ENCODE measurements at regions not wholly inside any gene's neighbourhood (a gene's known extent, or its start where the extent isn't known, plus 50 kb on each side); places are given as distances from the start of the nearest gene placed in this dataset.

DNA sequence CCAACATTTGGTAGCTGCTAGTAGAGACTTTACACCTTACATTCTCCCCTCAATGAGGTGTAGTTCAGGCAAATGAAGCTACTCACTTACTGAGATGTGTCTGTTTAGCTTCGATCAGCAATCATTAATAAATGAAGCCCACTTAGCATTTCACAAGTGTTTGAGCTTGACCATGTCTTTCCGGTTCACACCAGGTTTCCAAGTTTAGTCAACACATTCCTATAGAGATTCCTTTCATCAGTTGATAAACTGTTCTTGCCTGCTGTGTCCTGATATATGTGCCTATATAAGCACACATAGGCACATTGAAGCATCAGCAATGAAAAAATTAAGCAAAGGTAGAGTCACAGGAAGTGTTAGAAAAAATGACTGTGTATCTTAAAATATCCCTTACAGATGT is 150.0 kb downstream of the BTBD3 start (continued):
- TF ChIP-seq, protein P1, sequence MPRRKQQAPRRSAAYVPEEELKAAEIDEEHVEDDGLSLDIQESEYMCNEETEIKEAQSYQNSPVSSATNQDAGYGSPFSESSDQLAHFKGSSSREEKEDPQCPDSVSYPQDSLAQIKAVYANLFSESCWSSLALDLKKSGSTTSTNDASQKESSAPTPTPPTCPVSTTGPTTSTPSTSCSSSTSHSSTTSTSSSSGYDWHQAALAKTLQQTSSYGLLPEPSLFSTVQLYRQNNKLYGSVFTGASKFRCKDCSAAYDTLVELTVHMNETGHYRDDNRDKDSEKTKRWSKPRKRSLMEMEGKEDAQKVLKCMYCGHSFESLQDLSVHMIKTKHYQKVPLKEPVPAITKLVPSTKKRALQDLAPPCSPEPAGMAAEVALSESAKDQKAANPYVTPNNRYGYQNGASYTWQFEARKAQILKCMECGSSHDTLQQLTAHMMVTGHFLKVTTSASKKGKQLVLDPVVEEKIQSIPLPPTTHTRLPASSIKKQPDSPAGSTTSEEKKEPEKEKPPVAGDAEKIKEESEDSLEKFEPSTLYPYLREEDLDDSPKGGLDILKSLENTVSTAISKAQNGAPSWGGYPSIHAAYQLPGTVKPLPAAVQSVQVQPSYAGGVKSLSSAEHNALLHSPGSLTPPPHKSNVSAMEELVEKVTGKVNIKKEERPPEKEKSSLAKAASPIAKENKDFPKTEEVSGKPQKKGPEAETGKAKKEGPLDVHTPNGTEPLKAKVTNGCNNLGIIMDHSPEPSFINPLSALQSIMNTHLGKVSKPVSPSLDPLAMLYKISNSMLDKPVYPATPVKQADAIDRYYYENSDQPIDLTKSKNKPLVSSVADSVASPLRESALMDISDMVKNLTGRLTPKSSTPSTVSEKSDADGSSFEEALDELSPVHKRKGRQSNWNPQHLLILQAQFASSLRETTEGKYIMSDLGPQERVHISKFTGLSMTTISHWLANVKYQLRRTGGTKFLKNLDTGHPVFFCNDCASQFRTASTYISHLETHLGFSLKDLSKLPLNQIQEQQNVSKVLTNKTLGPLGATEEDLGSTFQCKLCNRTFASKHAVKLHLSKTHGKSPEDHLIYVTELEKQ (CRISPR knock-in tag; IDR thresholded peaks at IDR 0.05) = no peak
- TF ChIP-seq, protein P2, sequence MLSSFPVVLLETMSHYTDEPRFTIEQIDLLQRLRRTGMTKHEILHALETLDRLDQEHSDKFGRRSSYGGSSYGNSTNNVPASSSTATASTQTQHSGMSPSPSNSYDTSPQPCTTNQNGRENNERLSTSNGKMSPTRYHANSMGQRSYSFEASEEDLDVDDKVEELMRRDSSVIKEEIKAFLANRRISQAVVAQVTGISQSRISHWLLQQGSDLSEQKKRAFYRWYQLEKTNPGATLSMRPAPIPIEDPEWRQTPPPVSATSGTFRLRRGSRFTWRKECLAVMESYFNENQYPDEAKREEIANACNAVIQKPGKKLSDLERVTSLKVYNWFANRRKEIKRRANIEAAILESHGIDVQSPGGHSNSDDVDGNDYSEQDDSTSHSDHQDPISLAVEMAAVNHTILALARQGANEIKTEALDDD (IDR thresholded peaks at IDR 0.05) = no peak
- TF ChIP-seq, protein P3, sequence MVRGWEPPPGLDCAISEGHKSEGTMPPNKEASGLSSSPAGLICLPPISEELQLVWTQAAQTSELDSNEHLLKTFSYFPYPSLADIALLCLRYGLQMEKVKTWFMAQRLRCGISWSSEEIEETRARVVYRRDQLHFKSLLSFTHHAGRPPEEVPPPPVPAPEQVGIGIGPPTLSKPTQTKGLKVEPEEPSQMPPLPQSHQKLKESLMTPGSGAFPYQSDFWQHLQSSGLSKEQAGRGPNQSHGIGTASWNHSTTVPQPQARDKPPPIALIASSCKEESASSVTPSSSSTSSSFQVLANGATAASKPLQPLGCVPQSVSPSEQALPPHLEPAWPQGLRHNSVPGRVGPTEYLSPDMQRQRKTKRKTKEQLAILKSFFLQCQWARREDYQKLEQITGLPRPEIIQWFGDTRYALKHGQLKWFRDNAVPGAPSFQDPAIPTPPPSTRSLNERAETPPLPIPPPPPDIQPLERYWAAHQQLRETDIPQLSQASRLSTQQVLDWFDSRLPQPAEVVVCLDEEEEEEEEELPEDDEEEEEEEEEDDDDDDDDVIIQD (CRISPR knock-in tag; IDR thresholded peaks at IDR 0.05) = no peak
- TF ChIP-seq ZNF444 (CRISPR knock-in tag; IDR thresholded peaks at IDR 0.05) (no peak), OTX1 (CRISPR knock-in tag; IDR thresholded peaks at IDR 0.05) (no peak), ZNF124 (CRISPR knock-in tag; IDR thresholded peaks at IDR 0.05) (no peak), HCFC1 (IDR thresholded peaks at IDR 0.05; ENCODE audit: low read depth, low read length) (no peak), THRAP3 (IDR thresholded peaks at IDR 0.05; ENCODE audit: borderline replicate concordance) (no peak), TEAD2 (tag; IDR thresholded peaks at IDR 0.05) (no peak), HSF4 (CRISPR knock-in tag; IDR thresholded peaks at IDR 0.05; ENCODE audit: borderline replicate concordance) (no peak)
